ENCODE measurements at regions not wholly inside any gene's neighbourhood (a gene's known extent, or its start where the extent isn't known, plus 50 kb on each side); places are given as distances from the start of the nearest gene placed in this dataset.

- no peak for ATAC-seq (ENCODE audit: insufficient read depth, low FRiP score)
- no peaks in the 10 kb centered on the region for H3K36me3 ChIP-seq (ENCODE audit: control insufficient read depth in 4 of 4, insufficient read depth in 4 of 4, low read length in 4 of 4)
- 87 to 94% methylated on average over 3 of the region's 3 CpGs for WGBS, 2 donors
- no peak overlapping the region for H3K4me3 ChIP-seq
- H3K9ac ChIP-seq (ENCODE audit: insufficient read depth in 1 of 2, low read length in 2 of 2) = no peak overlapping the region
- no peak for DNase-seq
- H3K27me3 ChIP-seq (ENCODE audit: control insufficient read depth in 3 of 3, insufficient read depth in 3 of 3, low read length in 2 of 3) = no peaks in the 10 kb centered on the region
- no peaks in the 10 kb centered on the region for H3K4me1 ChIP-seq (ENCODE audit: control insufficient read depth in 5 of 5, insufficient read depth in 5 of 5, low read length in 5 of 5)
- TF ChIP-seq CTCF (IDR thresholded peaks at IDR 0.05; ENCODE audit: control extremely low read depth, extremely low read depth) = no peak
- H3K27ac ChIP-seq (ENCODE audit: low read depth in 1 of 2, low read length in 1 of 2) = no peak overlapping the region
- H3K9me3 ChIP-seq (ENCODE audit: control insufficient read depth in 4 of 4, insufficient read depth in 3 of 4, low read length in 3 of 4) = no peaks in the 10 kb centered on the region
These were observed 123.0 kb upstream of the TLR3 start for GRCh38 chr4:185945906-185946305.

- no peak overlapping the region for H3K4me3 ChIP-seq
- no peak for TF ChIP-seq CTCF (IDR thresholded peaks at IDR 0.05; ENCODE audit: control extremely low read depth, extremely low read depth)
- H3K9me3 ChIP-seq (ENCODE audit: control insufficient read depth in 4 of 4, insufficient read depth in 3 of 4, low read length in 3 of 4) = no peaks in the 10 kb centered on the region
- no peak overlapping the region for H3K27ac ChIP-seq (ENCODE audit: low read depth in 1 of 2, low read length in 1 of 2)
- H3K4me1 ChIP-seq (ENCODE audit: control insufficient read depth in 5 of 5, insufficient read depth in 5 of 5, low read length in 5 of 5) = no peaks in the 10 kb centered on the region
- no peak overlapping the region for H3K9ac ChIP-seq (ENCODE audit: insufficient read depth in 1 of 2, low read length in 2 of 2)
- ATAC-seq (ENCODE audit: insufficient read depth, low FRiP score) = no peak
- no peaks in the 10 kb centered on the region for H3K36me3 ChIP-seq (ENCODE audit: control insufficient read depth in 4 of 4, insufficient read depth in 4 of 4, low read length in 4 of 4)
- WGBS, 2 donors = 78 to 80% methylated on average over 5 of the region's 5 CpGs
- DNase-seq = no peak
- peaks cover 0 to 5% (median 2%) of the 10 kb centered on the region in 3 donors for H3K27me3 ChIP-seq (ENCODE audit: control insufficient read depth in 3 of 3, insufficient read depth in 3 of 3, low read length in 2 of 3)
These were observed 118.1 kb upstream of the TLR3 start for GRCh38 chr4:185950891-185951290.

GRCh38 chr4:185955151-185955770 is 113.7 kb upstream of the TLR3 start:
- Histone ChIP-seq H3K9me3 (ENCODE audit: control insufficient read depth in 4 of 4, insufficient read depth in 3 of 4, low read length in 3 of 4) (no peaks in the 10 kb centered on the region), H3K4me3 (no peak overlapping the region), H3K4me1 (ENCODE audit: control insufficient read depth in 5 of 5, insufficient read depth in 5 of 5, low read length in 5 of 5) (no peaks in the 10 kb centered on the region), H3K36me3 (ENCODE audit: control insufficient read depth in 4 of 4, insufficient read depth in 4 of 4, low read length in 4 of 4) (no peaks in the 10 kb centered on the region), H3K27ac (ENCODE audit: low read depth in 1 of 2, low read length in 1 of 2) (no peak overlapping the region), H3K9ac (ENCODE audit: insufficient read depth in 1 of 2, low read length in 2 of 2) (no peak overlapping the region), H3K27me3 (ENCODE audit: control insufficient read depth in 3 of 3, insufficient read depth in 3 of 3, low read length in 2 of 3) (peaks cover 0 to 13% (median 2%) of the 10 kb centered on the region in 3 donors)
- no peak for ATAC-seq (ENCODE audit: insufficient read depth, low FRiP score)
- 88 to 94% methylated on average over 7 of the region's 7 CpGs for WGBS, 2 donors
- TF ChIP-seq CTCF (IDR thresholded peaks at IDR 0.05; ENCODE audit: control extremely low read depth, extremely low read depth) = no peak
- DNase-seq = no peak
